Body of pancreas (tissue), 4 donors: ENCODE measurements at regions not wholly inside any gene's neighbourhood (a gene's known extent, or its start where the extent isn't known, plus 50 kb on each side); places are given as distances from the start of the nearest gene placed in this dataset.

ENCODE experiments used
- ATAC-seq: fragments of 150-250 bp; one replicate; pipeline ENCODE4 v1.9.1; 2016
- DNase-seq, 4 donors: peaks; one replicate each; pipeline ENCODE4 v3.0.0-alpha.2; 2019
- H3K27ac ChIP-seq, 4 donors: fragments of 200-600 bp; sonication (generic); 1 replicate in 3 of 4; 2 replicates in 1 of 4; pipeline versions ENCODE4 v1.5.1 to v1.6.1; 2016 to 2019; ENCODE audit warnings: mild to moderate bottlenecking in 1 of 4, mixed read lengths in 1 of 4, moderate library complexity in 1 of 4
- H3K27me3 ChIP-seq, 2 donors: fragments of 200-600 bp; sonication (generic); one replicate each; pipeline ENCODE4 v1.6.0; 2016; ENCODE audit warnings: mild to moderate bottlenecking in 1 of 2
- H3K36me3 ChIP-seq, 2 donors: fragments of 200-600 bp; sonication (generic); replicated peaks in 1 of 2; 2 replicates each; pipeline ENCODE4 v1.5.1; 2016; ENCODE audit warnings: low read depth in 2 of 2; ENCODE audit not compliant: insufficient read depth in 1 of 2
- H3K4me1 ChIP-seq: fragments of 200-600 bp; sonication (generic); one replicate; pipeline ENCODE4 v1.6.0; 2016
- H3K4me3 ChIP-seq, 2 donors: fragments of 200-600 bp; sonication (generic); 1 replicate in 1 of 2; 2 replicates in 1 of 2; pipeline ENCODE4 v1.5.1; 2016 to 2019
- H3K9me3 ChIP-seq, 3 donors: fragments of 200-600 bp; sonication (generic); 1 replicate in 2 of 3; 2 replicates in 1 of 3; pipeline ENCODE4 v1.5.1; 2016
- POLR2A ChIP-seq, 3 donors: fragments of 450-650 bp; IDR thresholded peaks; one replicate each; pipeline ENCODE4 v1.6.1; 2016; ENCODE audit warnings: antibody characterized with exemption in 3 of 3, mild to moderate bottlenecking in 2 of 3
- WGBS, 2 donors: methylation state at CpG; one replicate each; pipeline ENCODE4 v1.1.5; 2017; 5-methylcytosine and 5-hydroxymethylcytosine counted together
- intact Hi-C: fragments of 100-400 bp; cut with DNase I; formaldehyde crosslinking; loops from one replicate; pipeline ENCODE4 v1.15.1; 2023
- TF ChIP-seq, protein P1 (sequence below), 7 experiments: fragments of 450-650 bp in 4 of 7; fragments of 200-600 bp in 3 of 7; sonication (generic) in 3 of 7; IDR thresholded peaks; one replicate each; pipeline ENCODE4 v1.5.1; 2016 to 2019; ENCODE audit warnings: antibody characterized with exemption in 7 of 7

DNA sequence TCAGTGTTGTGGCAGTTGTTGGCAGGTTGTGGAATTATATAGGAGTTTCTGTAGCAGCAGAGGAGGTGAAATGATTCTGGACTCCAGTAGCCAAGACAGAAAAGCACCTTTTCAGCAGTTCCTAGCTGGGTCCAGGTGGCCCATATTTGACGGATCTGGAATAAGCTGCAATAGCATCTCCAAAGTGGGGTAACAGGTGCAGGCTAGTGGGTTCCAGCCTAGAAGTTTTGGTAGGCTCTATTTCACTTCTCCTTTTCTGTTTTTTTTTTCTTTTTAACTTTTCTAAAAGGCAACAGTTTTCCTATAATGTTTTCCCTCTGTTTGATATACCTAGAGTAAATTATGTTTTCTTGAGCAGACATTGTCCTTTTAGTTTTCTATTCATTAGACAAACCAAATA is 392.5 kb downstream of the C4orf33 start:
- H3K4me1 ChIP-seq = no peaks in the 10 kb centered on the region
- no peak overlapping the region for H3K27ac ChIP-seq
- no peaks in the 10 kb centered on the region for H3K9me3 ChIP-seq
- no peak overlapping the region for H3K4me3 ChIP-seq
- no peaks in the 10 kb centered on the region for H3K27me3 ChIP-seq
- DNase-seq = no peak
- WGBS, 2 donors = 50 to 75% methylated on average over 1 of the region's 1 CpG
- TF ChIP-seq POLR2A (IDR thresholded peaks at IDR 0.05) = no peak
- TF ChIP-seq, protein P1, sequence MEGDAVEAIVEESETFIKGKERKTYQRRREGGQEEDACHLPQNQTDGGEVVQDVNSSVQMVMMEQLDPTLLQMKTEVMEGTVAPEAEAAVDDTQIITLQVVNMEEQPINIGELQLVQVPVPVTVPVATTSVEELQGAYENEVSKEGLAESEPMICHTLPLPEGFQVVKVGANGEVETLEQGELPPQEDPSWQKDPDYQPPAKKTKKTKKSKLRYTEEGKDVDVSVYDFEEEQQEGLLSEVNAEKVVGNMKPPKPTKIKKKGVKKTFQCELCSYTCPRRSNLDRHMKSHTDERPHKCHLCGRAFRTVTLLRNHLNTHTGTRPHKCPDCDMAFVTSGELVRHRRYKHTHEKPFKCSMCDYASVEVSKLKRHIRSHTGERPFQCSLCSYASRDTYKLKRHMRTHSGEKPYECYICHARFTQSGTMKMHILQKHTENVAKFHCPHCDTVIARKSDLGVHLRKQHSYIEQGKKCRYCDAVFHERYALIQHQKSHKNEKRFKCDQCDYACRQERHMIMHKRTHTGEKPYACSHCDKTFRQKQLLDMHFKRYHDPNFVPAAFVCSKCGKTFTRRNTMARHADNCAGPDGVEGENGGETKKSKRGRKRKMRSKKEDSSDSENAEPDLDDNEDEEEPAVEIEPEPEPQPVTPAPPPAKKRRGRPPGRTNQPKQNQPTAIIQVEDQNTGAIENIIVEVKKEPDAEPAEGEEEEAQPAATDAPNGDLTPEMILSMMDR (IDR thresholded peaks at IDR 0.05) = no peak
- ATAC-seq = no peak
- H3K36me3 ChIP-seq = no peaks in the 10 kb centered on the region
- intact Hi-C loops = no loop called here

DNA sequence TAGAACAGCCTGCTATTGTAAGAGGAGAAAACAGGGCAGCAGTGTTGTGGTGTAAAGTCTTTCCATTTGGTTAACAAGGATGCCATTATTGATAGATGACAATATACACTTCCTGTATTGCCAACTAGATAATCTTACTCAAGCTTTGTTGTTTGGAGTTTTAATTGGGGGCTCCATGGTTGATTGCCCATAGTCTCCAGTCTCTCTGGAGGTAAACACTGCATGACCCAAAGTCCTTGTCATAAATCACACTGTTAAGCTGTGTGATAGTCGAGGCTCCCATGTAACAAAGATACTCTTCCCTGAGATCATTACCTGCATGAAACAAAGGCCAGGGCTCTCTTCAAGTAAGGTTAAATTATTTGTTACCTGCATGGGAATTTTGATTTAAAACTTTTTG is 394.6 kb downstream of the C4orf33 start:
- intact Hi-C loops = no loop called here
- H3K4me3 ChIP-seq = no peak overlapping the region
- no peak for ATAC-seq
- H3K9me3 ChIP-seq = no peaks in the 10 kb centered on the region
- no peaks in the 10 kb centered on the region for H3K4me1 ChIP-seq
- no peak for DNase-seq
- no peaks in the 10 kb centered on the region for H3K27me3 ChIP-seq
- no peak overlapping the region for H3K27ac ChIP-seq
- no peak for TF ChIP-seq POLR2A (IDR thresholded peaks at IDR 0.05)
- TF ChIP-seq, protein P1 (IDR thresholded peaks at IDR 0.05) = no peak
- 22 to 35% methylated on average over 1 of the region's 1 CpG for WGBS, 2 donors
- H3K36me3 ChIP-seq = no peaks in the 10 kb centered on the region

DNA sequence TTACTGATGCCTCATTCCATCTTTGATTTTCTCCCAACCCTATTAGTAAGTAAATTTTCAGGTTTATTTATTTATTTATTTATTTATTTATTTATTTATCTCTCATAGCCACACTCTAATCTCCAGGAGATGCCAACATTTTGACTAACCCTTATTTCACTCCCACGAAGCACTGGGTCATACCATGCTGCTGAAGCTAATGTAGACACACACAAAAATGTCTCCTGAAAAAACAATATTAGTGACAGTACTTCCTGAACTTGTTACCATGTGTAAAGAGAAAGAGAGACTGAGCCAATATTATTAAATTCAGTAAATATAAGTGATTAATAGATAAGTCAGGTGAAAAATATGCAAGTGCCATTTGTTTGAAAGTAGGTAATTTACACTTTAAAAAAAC is 402.7 kb downstream of the C4orf33 start:
- WGBS, 2 donors = 54 to 65% methylated on average over 1 of the region's 1 CpG
- TF ChIP-seq, protein P1 (IDR thresholded peaks at IDR 0.05) = no peak
- TF ChIP-seq POLR2A (IDR thresholded peaks at IDR 0.05) = no peak
- Histone ChIP-seq H3K36me3 (no peaks in the 10 kb centered on the region), H3K27ac (no peak overlapping the region), H3K4me3 (no peak overlapping the region), H3K27me3 (no peaks in the 10 kb centered on the region), H3K9me3 (no peaks in the 10 kb centered on the region), H3K4me1 (no peaks in the 10 kb centered on the region)
- no peak for DNase-seq
- ATAC-seq = no peak
- intact Hi-C loops = no loop called here

DNA sequence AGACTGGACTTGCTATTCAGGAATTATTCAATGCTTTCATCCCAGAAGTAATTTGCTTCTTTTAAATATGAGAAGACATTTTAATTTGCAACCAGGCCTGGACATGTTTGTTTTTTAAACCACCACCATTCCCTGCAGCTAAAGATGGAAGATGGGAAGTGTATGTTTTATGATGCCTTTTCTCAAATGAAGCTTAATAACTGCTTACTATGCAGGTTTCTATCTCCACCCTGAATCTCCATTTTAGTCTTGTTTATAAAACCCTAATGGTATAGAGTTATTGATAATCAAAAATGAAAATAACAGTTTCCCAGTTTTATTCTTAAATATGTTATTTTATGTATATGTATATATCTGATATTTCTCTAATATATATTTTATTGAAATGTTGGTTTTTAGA is 418.9 kb downstream of the C4orf33 start:
- Histone ChIP-seq H3K27ac (no peak overlapping the region), H3K4me1 (no peaks in the 10 kb centered on the region), H3K27me3 (no peaks in the 10 kb centered on the region), H3K36me3 (no peaks in the 10 kb centered on the region), H3K4me3 (no peak overlapping the region), H3K9me3 (no peaks in the 10 kb centered on the region)
- intact Hi-C loops = no loop called here
- TF ChIP-seq, protein P1 (IDR thresholded peaks at IDR 0.05) = no peak
- TF ChIP-seq POLR2A (IDR thresholded peaks at IDR 0.05) = no peak
- ATAC-seq (no peak), DNase-seq (no peak)

DNA sequence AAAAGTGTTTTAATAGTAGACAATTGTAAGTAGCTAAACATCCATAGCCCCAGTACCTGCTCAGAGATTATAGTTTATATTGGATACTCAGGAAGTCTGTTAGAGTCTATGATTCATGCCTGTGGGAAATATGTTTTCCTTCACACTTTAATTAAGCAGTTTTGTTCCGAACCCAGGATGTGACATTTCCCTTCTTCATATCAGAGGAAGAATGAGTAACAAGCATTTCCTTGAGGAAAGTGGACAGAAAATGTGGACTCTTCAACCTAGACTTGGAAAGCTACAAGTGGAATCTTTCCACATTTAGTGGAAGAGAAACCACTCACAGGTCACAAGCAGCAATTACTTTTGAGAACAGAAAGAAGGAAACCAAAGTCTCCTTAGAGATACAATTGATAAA is 419.4 kb downstream of the C4orf33 start:
- no peak overlapping the region for H3K4me3 ChIP-seq
- H3K9me3 ChIP-seq = no peaks in the 10 kb centered on the region
- H3K36me3 ChIP-seq = no peaks in the 10 kb centered on the region
- intact Hi-C loops = no loop called here
- ATAC-seq (no peak), DNase-seq (no peak)
- no peaks in the 10 kb centered on the region for H3K27me3 ChIP-seq
- TF ChIP-seq POLR2A (IDR thresholded peaks at IDR 0.05) = no peak
- TF ChIP-seq, protein P1 (IDR thresholded peaks at IDR 0.05) = no peak
- no peaks in the 10 kb centered on the region for H3K4me1 ChIP-seq
- H3K27ac ChIP-seq = no peak overlapping the region
- 42 to 67% methylated on average over 1 of the region's 1 CpG for WGBS, 2 donors
